ENCODE measurements at regions not wholly inside any gene's neighbourhood (a gene's known extent, or its start where the extent isn't known, plus 50 kb on each side); places are given as distances from the start of the nearest gene placed in this dataset.
A peak's percentile ranks its signal among the peaks of the same experiment; 100 is the strongest.
"Not testable (repeated sequence)": the region's sequence is repeated elsewhere in the genome, so short reads cannot be mapped to it uniquely, and the experiment has no call there.

DNA sequence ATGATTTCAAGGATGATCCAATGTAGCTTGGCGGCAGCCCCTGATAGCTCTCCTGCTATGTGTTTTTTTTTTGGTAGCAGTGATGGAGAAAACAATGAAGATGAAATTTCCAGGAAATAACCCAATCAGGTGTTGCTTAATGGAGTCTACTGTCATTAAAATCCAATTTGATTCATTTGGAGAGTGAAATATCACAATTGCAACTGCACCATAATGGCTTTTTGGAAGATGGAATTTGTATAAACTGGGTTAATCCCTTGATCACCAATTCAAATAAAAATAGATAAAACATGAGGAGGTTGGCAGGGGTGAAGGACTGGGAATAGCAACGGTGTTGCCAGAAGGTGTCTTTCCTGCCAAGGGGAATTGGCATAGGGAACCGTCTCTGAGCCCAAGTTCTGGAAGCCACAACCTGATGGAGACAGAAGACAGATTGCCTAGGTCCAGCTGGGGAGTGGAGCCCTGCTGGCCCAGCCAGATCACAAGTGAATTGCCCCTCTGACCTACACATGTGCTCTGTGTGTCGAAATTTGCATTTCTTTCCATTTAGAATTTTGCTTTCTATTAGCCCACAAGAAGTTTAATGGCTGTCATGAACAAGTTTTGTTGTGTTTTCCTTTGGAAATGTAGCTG, 170.3 kb upstream of the SPRED2 start:
- intact Hi-C loops (cut with DNase I) = no loop called here
- no peak for DNase-seq

DNA sequence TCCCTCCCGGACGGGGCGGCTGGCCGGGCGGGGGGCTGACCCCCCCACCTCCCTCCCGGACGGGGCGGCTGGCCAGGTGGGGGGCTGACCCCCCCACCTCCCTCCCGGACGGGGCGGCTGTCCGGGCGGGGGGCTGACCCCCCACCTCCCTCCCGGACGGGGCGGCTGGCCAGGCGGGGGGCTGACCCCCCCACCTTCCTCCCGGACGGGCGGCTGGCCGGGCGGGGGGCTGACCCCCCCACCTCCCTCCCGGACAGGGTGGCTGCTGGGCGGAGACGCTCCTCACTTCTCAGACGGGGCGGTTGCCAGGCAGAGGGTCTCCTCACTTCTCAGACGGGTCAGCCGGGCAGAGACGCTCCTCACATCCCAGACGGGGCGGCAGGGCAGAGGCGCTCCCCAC, 168.5 kb upstream of the SPRED2 start:
- DNase-seq; intact Hi-C loops (cut with DNase I): not testable (repeated sequence)

GRCh38 chr2:65600351-65600750, 168.0 kb upstream of the SPRED2 start:
- intact Hi-C loops (cut with DNase I); DNase-seq: not testable (repeated sequence)

- intact Hi-C loops (cut with DNase I) = no loop called here
- DNase-seq = no peak
Observed at GRCh38 chr2:65599693-65600092, 167.3 kb upstream of the SPRED2 start.

DNA sequence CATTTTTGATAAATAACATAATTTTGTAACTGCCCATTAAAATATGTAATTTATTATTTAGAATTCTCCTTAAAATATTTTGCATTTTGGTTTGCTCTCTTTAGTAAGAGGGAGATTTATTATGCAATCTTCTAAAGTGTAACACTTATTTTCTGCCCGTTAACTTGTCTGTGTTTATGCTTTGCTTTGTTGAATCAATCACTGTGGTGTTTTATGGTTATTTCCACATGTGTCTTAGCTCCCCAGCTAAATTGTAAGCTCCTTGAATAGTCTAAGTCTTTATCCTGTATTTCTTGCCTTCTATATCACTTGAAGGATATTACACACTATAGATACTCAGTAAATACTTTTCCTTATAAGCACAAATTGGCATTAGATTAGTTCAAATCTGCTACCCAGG, 166.6 kb upstream of the SPRED2 start:
- intact Hi-C loops (cut with DNase I) = no loop called here
- no peak for DNase-seq

DNA sequence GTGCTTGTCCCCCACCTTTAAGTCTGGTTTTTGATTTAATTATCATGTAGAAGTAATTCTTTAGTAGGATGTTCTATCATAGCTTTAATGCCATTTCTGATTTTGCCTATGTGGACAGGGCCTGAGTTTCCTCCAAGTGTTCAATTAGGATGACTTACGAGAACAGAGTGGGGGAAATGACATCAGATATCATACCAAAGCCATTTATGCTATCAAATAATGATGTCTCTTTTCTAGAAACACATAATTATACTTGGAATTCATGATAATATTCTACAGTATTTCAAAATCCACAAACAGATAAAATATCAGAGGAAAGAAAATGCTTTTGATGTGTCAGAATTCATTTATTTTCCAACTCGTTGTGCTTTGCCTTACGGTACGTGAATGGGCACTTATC, 165.9 kb upstream of the SPRED2 start:
- DNase-seq = no peak

GRCh38 chr2:65595630-65596029, 163.2 kb upstream of the SPRED2 start:
- DNase-seq = no peak

More for the DNA sequence above, 165.9 kb upstream of the SPRED2 start:
- intact Hi-C loops (cut with DNase I) = no loop called here

DNA sequence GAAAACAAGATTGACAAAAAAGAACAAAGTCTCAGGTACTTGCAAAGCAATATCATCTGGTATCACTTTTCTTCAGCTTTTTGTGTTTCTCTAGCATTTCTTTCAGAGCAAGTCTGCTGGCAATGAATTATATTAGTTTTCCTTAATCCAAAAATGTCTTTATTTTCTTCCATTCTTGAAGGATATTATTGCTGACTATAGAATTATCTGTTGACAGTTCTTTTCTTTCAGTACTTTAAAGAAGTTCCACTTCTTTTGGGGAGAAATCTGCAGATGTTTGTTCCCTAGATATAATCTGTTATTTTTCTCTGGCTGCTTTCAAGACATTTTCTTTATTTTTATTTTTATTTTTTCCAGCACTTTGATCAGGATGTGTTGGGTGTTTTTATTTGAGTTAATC, 161.8 kb upstream of the SPRED2 start:
- intact Hi-C loops (cut with DNase I) = no loop called here
- no peak for DNase-seq

More at GRCh38 chr2:65595630-65596029, 163.2 kb upstream of the SPRED2 start:
- intact Hi-C loops (cut with DNase I) = no loop called here

- DNase-seq = no peak
- intact Hi-C loops (cut with DNase I) = no loop called here
Observed at GRCh38 chr2:65589667-65590066, 157.3 kb upstream of the SPRED2 start.

DNA sequence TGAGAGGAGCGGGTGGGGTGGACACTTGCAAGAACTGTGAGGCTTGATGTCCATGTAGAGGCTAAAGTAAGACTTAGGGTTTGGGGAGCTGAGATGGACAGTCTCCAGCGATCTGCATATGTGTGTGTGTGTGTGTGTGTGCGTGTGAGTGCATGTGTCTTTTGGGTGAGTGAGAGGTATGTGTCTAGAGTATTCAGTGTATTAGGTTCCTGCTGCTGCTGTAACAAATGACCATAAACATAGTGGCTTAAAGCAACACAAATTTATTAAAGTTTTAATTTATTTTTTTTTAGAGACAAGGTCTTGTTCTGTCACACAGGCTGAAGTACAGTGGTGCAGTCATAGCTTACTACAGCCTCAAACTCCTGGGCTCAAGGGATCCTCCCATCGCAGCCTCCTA, 155.4 kb upstream of the SPRED2 start:
- intact Hi-C loops (cut with DNase I) = no loop called here

DNA sequence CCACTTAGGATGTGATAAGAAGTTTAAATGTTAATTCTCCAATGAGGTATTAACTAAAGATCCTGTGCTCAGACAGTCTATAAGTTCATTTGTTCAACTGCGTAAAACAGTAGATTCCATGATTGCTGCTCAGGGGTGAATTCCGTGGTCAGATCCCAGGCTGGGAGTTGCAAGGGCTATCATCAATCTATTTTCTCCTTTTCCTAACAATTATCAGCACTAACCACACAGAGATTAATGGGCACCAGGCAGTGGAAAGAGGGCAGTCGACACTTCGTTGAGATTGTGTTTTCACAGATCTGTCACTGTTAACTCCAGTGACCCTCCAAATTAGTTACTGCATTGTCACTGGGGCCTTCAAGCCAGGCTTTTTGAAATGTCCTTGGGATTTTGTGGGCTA, 154.1 kb upstream of the SPRED2 start:
- DNase-seq = no peak
- intact Hi-C loops (cut with DNase I) = no loop called here

More for the DNA sequence above, 155.4 kb upstream of the SPRED2 start:
- DNase-seq = no peak

DNA sequence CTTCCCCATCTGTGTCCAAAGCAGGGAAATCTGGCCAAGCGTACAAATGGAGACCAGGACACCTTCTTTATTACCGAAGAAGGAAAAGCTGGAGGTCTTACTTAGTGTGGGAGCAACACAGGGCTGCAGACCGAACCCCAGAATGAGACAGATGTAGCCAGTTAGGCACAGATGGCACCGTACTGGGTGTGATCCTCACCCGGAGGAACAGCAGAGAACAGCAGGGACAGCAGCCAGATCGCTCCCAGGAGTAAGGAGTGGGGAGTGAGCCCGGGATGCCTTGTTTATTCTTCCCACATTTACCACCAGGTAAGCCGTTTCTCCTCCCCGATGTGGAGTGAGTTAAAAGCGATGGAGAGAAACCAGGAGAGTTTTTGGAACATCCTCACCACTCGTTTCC, 150.7 kb upstream of the SPRED2 start:
- DNase-seq = peak in 5 of 10 donors; percentile 12 to 84 (median 30)
- intact Hi-C loops (cut with DNase I) = no loop called here

DNA sequence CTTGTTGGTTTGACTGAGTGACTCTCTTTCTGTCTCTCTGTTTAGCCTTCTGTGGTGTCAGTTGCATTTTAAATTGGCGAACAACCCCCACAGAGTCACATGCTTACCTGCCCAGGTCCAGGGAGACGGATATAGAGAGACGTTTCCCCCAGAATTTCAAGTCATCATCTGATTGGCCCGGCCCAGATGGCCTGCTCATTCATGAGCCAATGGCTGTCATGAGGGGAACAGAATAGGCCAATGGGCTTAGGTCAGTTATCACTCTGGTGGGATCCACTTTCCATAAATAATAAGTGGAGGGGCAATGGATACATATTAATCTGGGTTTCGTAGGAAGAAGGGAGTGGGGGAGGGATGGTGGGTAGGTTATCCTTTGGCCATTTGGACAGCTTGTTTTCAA, 150.0 kb upstream of the SPRED2 start:
- intact Hi-C loops (cut with DNase I) = no loop called here
- no peak for DNase-seq

- no peak for DNase-seq
- intact Hi-C loops (cut with DNase I) = no loop called here
Observed at GRCh38 chr2:65580824-65581223, 148.4 kb upstream of the SPRED2 start.

- DNase-seq = no peak
- intact Hi-C loops (cut with DNase I) = no loop called here
Observed at GRCh38 chr2:65579506-65580235, 147.3 kb upstream of the SPRED2 start.

DNA sequence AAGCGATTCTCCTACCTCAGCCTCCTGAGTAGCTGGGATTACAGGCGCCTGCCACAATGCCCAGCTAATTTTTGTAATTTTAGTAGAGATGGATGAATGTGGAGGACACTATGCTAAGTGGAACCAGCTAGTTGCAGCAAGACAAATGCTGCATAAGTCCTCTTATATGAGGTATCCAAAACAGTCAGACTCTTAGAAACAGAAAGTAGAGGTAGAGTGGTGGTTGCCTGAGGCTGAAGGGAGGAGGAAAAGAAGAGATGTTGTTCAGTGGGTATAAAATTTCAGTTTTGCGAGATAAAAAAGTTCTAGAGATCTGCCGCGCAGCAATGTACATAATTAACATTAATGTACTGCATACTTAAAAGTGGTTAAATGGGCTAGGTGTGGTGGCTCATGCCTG, 145.3 kb upstream of the SPRED2 start:
- no peak for DNase-seq
- intact Hi-C loops (cut with DNase I) = no loop called here

GRCh38 chr2:65576861-65577601, 144.6 kb upstream of the SPRED2 start:
- intact Hi-C loops (cut with DNase I) = no loop called here
- no peak for DNase-seq

DNA sequence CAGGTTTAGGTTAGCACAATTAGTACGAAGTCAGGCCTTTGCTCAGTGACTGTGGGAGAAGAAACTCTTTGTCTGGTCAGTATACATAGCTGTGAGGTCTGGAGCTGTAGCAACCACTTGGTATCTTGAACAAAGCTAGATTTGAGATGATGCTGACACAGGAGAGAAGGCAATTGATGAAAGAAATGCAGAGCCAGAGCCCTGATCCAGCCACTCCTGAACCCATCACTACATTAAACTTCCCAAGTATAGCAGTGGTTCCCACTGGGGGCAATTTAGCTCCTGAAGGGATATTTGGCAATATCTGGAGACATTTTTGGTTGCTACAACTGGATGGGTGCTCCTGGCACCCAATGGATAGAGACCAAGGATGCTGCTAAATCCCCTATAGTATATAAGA, 143.9 kb upstream of the SPRED2 start:
- intact Hi-C loops (cut with DNase I) = no loop called here
- no peak for DNase-seq

DNA sequence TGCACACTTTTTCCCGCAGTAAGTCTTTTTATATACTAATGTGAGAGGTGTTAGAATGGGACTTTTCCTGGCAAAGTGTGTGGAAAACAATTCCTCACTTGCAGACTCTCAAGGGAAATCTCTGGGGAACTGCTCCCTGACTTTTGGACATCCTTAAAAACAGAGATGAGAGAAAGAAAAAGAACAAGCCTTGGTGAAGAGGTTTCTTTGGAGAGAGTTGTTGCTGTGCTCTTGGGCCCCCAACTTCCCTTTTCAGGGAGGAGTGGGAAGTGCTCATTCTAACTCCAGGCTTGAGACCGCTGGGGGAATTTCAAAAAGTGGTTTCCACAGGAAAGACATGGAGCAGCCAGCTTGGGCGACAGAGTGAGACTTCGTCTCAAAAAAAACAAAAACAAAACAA, 142.6 kb upstream of the SPRED2 start:
- no peak for DNase-seq
- intact Hi-C loops (cut with DNase I) = loop anchor here (5.0 kb wide), 1 partner anchor 658 kb away; no protein-coding TSS in a partner anchor

- intact Hi-C loops (cut with DNase I); DNase-seq: not testable (repeated sequence)
Observed at GRCh38 chr2:65568656-65569440, 136.4 kb upstream of the SPRED2 start.

GRCh38 chr2:65566617-65567016, 134.2 kb upstream of the SPRED2 start:
- intact Hi-C loops (cut with DNase I) = no loop called here
- DNase-seq = no peak

Measured in posterior cingulate gyrus (tissue), 11 donors.